Neural cell (in vitro differentiated cells): ENCODE measurements at regions not wholly inside any gene's neighbourhood (a gene's known extent, or its start where the extent isn't known, plus 50 kb on each side); places are given as distances from the start of the nearest gene placed in this dataset.

Experiments used
- CTCF ChIP-seq: fragments of 450-650 bp; IDR thresholded peaks from 2 replicates; pipeline ENCODE4 v1.5.1; 2014; ENCODE audit warnings: antibody characterized with exemption, mild to moderate bottlenecking, moderate library complexity; ENCODE audit not compliant: poor library complexity, severe bottlenecking
- EP300 ChIP-seq: fragments of 450-650 bp; conservative IDR thresholded peaks from 2 replicates; pipeline ENCODE4 v1.6.1; 2014; ENCODE audit warnings: antibody characterized with exemption, mild to moderate bottlenecking, moderate library complexity; ENCODE audit not compliant: poor library complexity, severe bottlenecking
- EZH2 ChIP-seq: fragments of 200-600, 300-800 bp; shearing (Covaris generic), sonication (generic); IDR thresholded peaks from 2 replicates; pipeline ENCODE4 v1.6.1; 2014; ENCODE audit warnings: antibody characterized with exemption, low read length, borderline replicate concordance, mild to moderate bottlenecking; ENCODE audit not compliant: insufficient read depth, poor library complexity, severe bottlenecking
- POLR2AphosphoS5 ChIP-seq: IDR thresholded peaks from 2 replicates; pipeline ENCODE4 v1.6.1; 2012
- RAD21 ChIP-seq: fragments of 450-650 bp; conservative IDR thresholded peaks from 2 replicates; pipeline ENCODE4 v1.6.1; 2014; ENCODE audit warnings: antibody characterized with exemption, mild to moderate bottlenecking, moderate library complexity
- SMC3 ChIP-seq: fragments of 450-650 bp; conservative IDR thresholded peaks from 2 replicates; pipeline ENCODE4 v1.6.1; 2014; ENCODE audit warnings: antibody characterized with exemption, mild to moderate bottlenecking, moderate library complexity; ENCODE audit not compliant: poor library complexity
- TAF1 ChIP-seq: IDR thresholded peaks from 2 replicates; pipeline ENCODE4 v1.6.1; 2012; ENCODE audit warnings: low read depth
- TF ChIP-seq, protein P1 (sequence below): IDR thresholded peaks from 2 replicates; pipeline ENCODE4 v1.6.1; 2012; ENCODE audit warnings: borderline replicate concordance

DNA sequence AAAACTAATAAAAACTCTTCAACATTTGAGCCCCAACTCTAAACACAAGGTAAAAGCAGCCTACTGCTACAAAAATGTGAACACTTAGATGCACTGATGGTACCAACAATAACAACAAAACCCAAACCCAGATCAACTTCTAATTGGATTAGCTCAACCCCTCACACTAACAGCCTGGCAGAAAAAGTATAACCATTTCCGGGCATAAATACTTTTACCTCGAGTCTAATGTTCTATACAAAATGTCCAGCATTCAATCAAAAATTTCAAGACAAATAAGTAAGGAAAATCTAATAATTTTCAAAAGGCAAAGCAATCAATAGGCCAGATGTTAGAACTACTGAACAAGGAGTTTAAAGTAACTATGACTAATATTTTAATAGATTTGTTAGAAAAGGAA, 303.3 kb downstream of the ARRDC4 start:
- TF ChIP-seq RAD21, result no peak
- TF ChIP-seq, protein P1, sequence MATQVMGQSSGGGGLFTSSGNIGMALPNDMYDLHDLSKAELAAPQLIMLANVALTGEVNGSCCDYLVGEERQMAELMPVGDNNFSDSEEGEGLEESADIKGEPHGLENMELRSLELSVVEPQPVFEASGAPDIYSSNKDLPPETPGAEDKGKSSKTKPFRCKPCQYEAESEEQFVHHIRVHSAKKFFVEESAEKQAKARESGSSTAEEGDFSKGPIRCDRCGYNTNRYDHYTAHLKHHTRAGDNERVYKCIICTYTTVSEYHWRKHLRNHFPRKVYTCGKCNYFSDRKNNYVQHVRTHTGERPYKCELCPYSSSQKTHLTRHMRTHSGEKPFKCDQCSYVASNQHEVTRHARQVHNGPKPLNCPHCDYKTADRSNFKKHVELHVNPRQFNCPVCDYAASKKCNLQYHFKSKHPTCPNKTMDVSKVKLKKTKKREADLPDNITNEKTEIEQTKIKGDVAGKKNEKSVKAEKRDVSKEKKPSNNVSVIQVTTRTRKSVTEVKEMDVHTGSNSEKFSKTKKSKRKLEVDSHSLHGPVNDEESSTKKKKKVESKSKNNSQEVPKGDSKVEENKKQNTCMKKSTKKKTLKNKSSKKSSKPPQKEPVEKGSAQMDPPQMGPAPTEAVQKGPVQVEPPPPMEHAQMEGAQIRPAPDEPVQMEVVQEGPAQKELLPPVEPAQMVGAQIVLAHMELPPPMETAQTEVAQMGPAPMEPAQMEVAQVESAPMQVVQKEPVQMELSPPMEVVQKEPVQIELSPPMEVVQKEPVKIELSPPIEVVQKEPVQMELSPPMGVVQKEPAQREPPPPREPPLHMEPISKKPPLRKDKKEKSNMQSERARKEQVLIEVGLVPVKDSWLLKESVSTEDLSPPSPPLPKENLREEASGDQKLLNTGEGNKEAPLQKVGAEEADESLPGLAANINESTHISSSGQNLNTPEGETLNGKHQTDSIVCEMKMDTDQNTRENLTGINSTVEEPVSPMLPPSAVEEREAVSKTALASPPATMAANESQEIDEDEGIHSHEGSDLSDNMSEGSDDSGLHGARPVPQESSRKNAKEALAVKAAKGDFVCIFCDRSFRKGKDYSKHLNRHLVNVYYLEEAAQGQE, result no peak
- no peak for TF ChIP-seq CTCF
- TF ChIP-seq EZH2, result no peak
- TF ChIP-seq POLR2AphosphoS5, result no peak
- no peak for TF ChIP-seq SMC3
- TF ChIP-seq TAF1, result no peak
- no peak for TF ChIP-seq EP300
